CD14-positive monocyte (primary cell): ENCODE measurements at regions not wholly inside any gene's neighbourhood (a gene's known extent, or its start where the extent isn't known, plus 50 kb on each side); places are given as distances from the start of the nearest gene placed in this dataset.

Experiments
- DNase-seq, 3 donors: peaks; one replicate each; pipeline ENCODE4 v3.0.0-alpha.2; 2011 to 2022
- H2AFZ ChIP-seq: 2 replicates; pipeline ENCODE4 v1.6.0; 2012; ENCODE audit warnings: mild to moderate bottlenecking, low read depth, low read length, inconsistent platforms; ENCODE audit not compliant: insufficient read depth, poor library complexity, severe bottlenecking
- H3K27ac ChIP-seq, 2 donors: 1 replicate in 1 of 2; 2 replicates in 1 of 2; pipeline ENCODE4 v1.5.1; 2012 to 2013; ENCODE audit warnings: low read length in 2 of 2, control low read depth in 1 of 2, inconsistent platforms in 1 of 2, low read depth in 1 of 2, mild to moderate bottlenecking in 1 of 2
- H3K27me3 ChIP-seq, 2 donors: one replicate each; pipeline versions ENCODE4 v1.6.0 to v1.6.1; 2011 to 2013; ENCODE audit warnings: low read length in 2 of 2; ENCODE audit not compliant: control insufficient read depth in 2 of 2, insufficient read depth in 2 of 2
- H3K36me3 ChIP-seq, 2 donors: replicated peaks in 1 of 2; 1 replicate in 1 of 2; 2 replicates in 1 of 2; pipeline versions ENCODE4 v1.5.1 to v1.6.1; 2012 to 2013; ENCODE audit warnings: low read length in 2 of 2, control low read depth in 1 of 2, inconsistent platforms in 1 of 2, mild to moderate bottlenecking in 1 of 2; ENCODE audit not compliant: insufficient read depth in 2 of 2, control insufficient read depth in 1 of 2
- H3K4me1 ChIP-seq, 2 donors: 1 replicate in 1 of 2; 2 replicates in 1 of 2; pipeline versions ENCODE4 v1.5.1 to v1.6.1; 2012 to 2013; ENCODE audit warnings: low read length in 2 of 2, control low read depth in 1 of 2, inconsistent platforms in 1 of 2, mild to moderate bottlenecking in 1 of 2, moderate library complexity in 1 of 2; ENCODE audit not compliant: insufficient read depth in 2 of 2, control insufficient read depth in 1 of 2
- H3K4me2 ChIP-seq: replicated peaks from 2 replicates; pipeline ENCODE3; 2012; ENCODE audit warnings: low read length, moderate library complexity, mild to moderate bottlenecking; ENCODE audit not compliant: poor library complexity, severe bottlenecking; ENCODE audit errors: extremely low read depth
- H3K4me3 ChIP-seq, 3 experiments: fragments of 200-600 bp in 1 of 3; sonication (generic) in 1 of 3; replicated peaks in 1 of 3; 1 replicate in 2 of 3; 2 replicates in 1 of 3; pipeline ENCODE4 v1.5.1; 2011 to 2013; ENCODE audit warnings: low read length in 3 of 3, mild to moderate bottlenecking in 3 of 3, control low read depth in 2 of 3, low read depth in 2 of 3, inconsistent platforms in 1 of 3, moderate library complexity in 1 of 3
- H3K79me2 ChIP-seq: 2 replicates; pipeline ENCODE4 v1.6.0; 2012; ENCODE audit warnings: mild to moderate bottlenecking, control low read depth, inconsistent platforms, low read length, moderate library complexity; ENCODE audit not compliant: insufficient read depth
- H3K9ac ChIP-seq: 2 replicates; pipeline ENCODE4 v1.6.0; 2017; ENCODE audit warnings: low read length, mild to moderate bottlenecking; ENCODE audit not compliant: insufficient read depth, poor library complexity, severe bottlenecking
- H3K9me3 ChIP-seq, 2 donors: replicated peaks in 1 of 2; 1 replicate in 1 of 2; 2 replicates in 1 of 2; pipeline versions ENCODE4 v1.5.1 to v1.6.1; 2012 to 2013; ENCODE audit warnings: low read length in 2 of 2, control low read depth in 1 of 2; ENCODE audit not compliant: control insufficient read depth in 1 of 2, insufficient read depth in 1 of 2
- H4K20me1 ChIP-seq: 2 replicates; pipeline ENCODE4 v1.6.0; 2012; ENCODE audit warnings: mild to moderate bottlenecking, low read length, control low read depth, moderate library complexity; ENCODE audit not compliant: insufficient read depth
- H3K27ac Mint-ChIP-seq, 7 donors: one replicate each; pipeline ENCODE4 v1.8.0; 2020; ENCODE audit warnings: mild to moderate bottlenecking in 7 of 7, mixed read lengths in 7 of 7, moderate library complexity in 6 of 7, inconsistent platforms in 2 of 7
- H3K27me3 Mint-ChIP-seq, 3 donors: one replicate each; pipeline ENCODE4 v1.8.0; 2021 to 2022; ENCODE audit warnings: low read depth in 3 of 3, mild to moderate bottlenecking in 3 of 3, mixed read lengths in 3 of 3, moderate library complexity in 3 of 3, inconsistent platforms in 1 of 3
- H3K36me3 Mint-ChIP-seq, 2 donors: one replicate each; pipeline ENCODE4 v1.8.0; 2020; ENCODE audit warnings: mixed read lengths in 2 of 2, inconsistent platforms in 1 of 2, mild to moderate bottlenecking in 1 of 2
- H3K4me1 Mint-ChIP-seq: one replicate; pipeline ENCODE4 v1.8.0; 2020; ENCODE audit warnings: mild to moderate bottlenecking, mixed read lengths
- H3K4me3 Mint-ChIP-seq, 2 donors: one replicate each; pipeline ENCODE4 v1.8.0; 2020; ENCODE audit warnings: mild to moderate bottlenecking in 2 of 2, mixed read lengths in 2 of 2, moderate library complexity in 1 of 2
- H3K9me3 Mint-ChIP-seq, 7 donors: one replicate each; pipeline ENCODE4 v1.8.0; 2020 to 2022; ENCODE audit warnings: mixed read lengths in 7 of 7, mild to moderate bottlenecking in 6 of 7, moderate library complexity in 6 of 7, inconsistent platforms in 2 of 7
- WGBS: methylation state at CpG from one replicate; pipeline ENCODE4 v1.1.5; 2013; ENCODE audit warnings: missing lambda C conversion rate; ENCODE audit not compliant: insufficient coverage; 5-methylcytosine and 5-hydroxymethylcytosine counted together
- intact Hi-C, 2 donors: fragments of 100-400 bp; cut with micrococcal nuclease; formaldehyde crosslinking; loops; one replicate each; pipeline versions ENCODE4 v1.15.0 to v1.15.1; 2023
- TF ChIP-seq, protein P1 (sequence below): fragments of 200-600 bp; IDR thresholded peaks from one replicate; pipeline ENCODE4 v1.8.0; 2022; ENCODE audit warnings: antibody characterized with exemption, mild to moderate bottlenecking

DNA sequence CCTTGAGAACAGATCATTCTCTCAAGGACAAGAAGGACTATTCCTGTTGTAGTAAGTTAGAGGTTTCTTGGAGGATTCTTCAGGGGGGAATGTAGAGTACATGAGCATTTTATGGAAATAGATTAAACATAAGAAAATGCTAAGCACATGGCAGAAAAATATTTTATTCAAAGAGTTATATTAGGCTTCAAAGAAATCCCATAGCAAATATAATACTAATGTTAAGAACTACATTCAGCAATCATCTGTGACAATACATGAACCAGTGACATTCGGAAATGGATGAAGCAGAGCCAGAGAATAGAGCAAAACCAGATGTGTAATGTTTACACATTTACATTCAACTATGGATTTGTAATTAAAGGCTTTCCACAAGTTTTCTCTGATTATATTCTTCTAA is 288.6 kb downstream of the NAF1 start:
- H3K4me1 ChIP-seq: no peaks in the 10 kb centered on the region
- no peak overlapping the region for H3K4me2 ChIP-seq
- H4K20me1 ChIP-seq: no peaks in the 10 kb centered on the region
- no CpG with 5 or more reads among the region's 1 CpG for WGBS
- TF ChIP-seq, protein P1, sequence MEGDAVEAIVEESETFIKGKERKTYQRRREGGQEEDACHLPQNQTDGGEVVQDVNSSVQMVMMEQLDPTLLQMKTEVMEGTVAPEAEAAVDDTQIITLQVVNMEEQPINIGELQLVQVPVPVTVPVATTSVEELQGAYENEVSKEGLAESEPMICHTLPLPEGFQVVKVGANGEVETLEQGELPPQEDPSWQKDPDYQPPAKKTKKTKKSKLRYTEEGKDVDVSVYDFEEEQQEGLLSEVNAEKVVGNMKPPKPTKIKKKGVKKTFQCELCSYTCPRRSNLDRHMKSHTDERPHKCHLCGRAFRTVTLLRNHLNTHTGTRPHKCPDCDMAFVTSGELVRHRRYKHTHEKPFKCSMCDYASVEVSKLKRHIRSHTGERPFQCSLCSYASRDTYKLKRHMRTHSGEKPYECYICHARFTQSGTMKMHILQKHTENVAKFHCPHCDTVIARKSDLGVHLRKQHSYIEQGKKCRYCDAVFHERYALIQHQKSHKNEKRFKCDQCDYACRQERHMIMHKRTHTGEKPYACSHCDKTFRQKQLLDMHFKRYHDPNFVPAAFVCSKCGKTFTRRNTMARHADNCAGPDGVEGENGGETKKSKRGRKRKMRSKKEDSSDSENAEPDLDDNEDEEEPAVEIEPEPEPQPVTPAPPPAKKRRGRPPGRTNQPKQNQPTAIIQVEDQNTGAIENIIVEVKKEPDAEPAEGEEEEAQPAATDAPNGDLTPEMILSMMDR: no peak
- H3K79me2 ChIP-seq: no peaks in the 10 kb centered on the region
- no peak overlapping the region for H3K4me3 ChIP-seq
- no peak overlapping the region for H3K4me3 Mint-ChIP-seq
- intact Hi-C loops: no loop called here
- no peak overlapping the region for H2AFZ ChIP-seq
- H3K9me3 Mint-ChIP-seq: peaks cover 0 to 5% (median 2%) of the 10 kb centered on the region in 7 donors
- peaks cover 0 to 5% of the 10 kb centered on the region in 2 donors for H3K9me3 ChIP-seq
- no peak overlapping the region for H3K9ac ChIP-seq
- no peaks in the 10 kb centered on the region for H3K4me1 Mint-ChIP-seq
- no peak overlapping the region for H3K27ac Mint-ChIP-seq
- no peaks in the 10 kb centered on the region for H3K27me3 ChIP-seq
- H3K27me3 Mint-ChIP-seq: peaks cover 0 to 2% (median 0%) of the 10 kb centered on the region in 3 donors
- H3K27ac ChIP-seq: no peak overlapping the region
- H3K36me3 Mint-ChIP-seq: no peaks in the 10 kb centered on the region
- no peak for DNase-seq
- no peaks in the 10 kb centered on the region for H3K36me3 ChIP-seq

GRCh38 chr4:162874748-162875147 is 291.9 kb downstream of the NAF1 start:
- no peaks in the 10 kb centered on the region for H3K27me3 Mint-ChIP-seq

More at GRCh38 chr4:162874748-162875147, 291.9 kb downstream of the NAF1 start:
- no peak overlapping the region for H3K27ac ChIP-seq
- H3K9ac ChIP-seq: no peak overlapping the region
- peaks cover 0 to 5% (median 0%) of the 10 kb centered on the region in 7 donors for H3K9me3 Mint-ChIP-seq
- no peak for DNase-seq
- no peaks in the 10 kb centered on the region for H3K36me3 ChIP-seq
- H3K4me2 ChIP-seq: no peak overlapping the region
- H3K27me3 ChIP-seq: no peaks in the 10 kb centered on the region
- H3K27ac Mint-ChIP-seq: no peak overlapping the region
- no peak overlapping the region for H3K4me3 Mint-ChIP-seq
- no peaks in the 10 kb centered on the region for H4K20me1 ChIP-seq
- no peaks in the 10 kb centered on the region for H3K36me3 Mint-ChIP-seq
- WGBS: 100% methylated on average over 1 of the region's 2 CpGs
- intact Hi-C loops: no loop called here
- no peaks in the 10 kb centered on the region for H3K4me1 ChIP-seq
- TF ChIP-seq, protein P1: no peak
- no peak overlapping the region for H3K4me3 ChIP-seq
- H3K79me2 ChIP-seq: no peaks in the 10 kb centered on the region
- peaks cover 0 to 5% of the 10 kb centered on the region in 2 donors for H3K9me3 ChIP-seq
- H3K4me1 Mint-ChIP-seq: no peaks in the 10 kb centered on the region
- no peak overlapping the region for H2AFZ ChIP-seq
